ENCODE measurements at regions not wholly inside any gene's neighbourhood (a gene's known extent, or its start where the extent isn't known, plus 50 kb on each side); places are given as distances from the start of the nearest gene placed in this dataset.

DNA sequence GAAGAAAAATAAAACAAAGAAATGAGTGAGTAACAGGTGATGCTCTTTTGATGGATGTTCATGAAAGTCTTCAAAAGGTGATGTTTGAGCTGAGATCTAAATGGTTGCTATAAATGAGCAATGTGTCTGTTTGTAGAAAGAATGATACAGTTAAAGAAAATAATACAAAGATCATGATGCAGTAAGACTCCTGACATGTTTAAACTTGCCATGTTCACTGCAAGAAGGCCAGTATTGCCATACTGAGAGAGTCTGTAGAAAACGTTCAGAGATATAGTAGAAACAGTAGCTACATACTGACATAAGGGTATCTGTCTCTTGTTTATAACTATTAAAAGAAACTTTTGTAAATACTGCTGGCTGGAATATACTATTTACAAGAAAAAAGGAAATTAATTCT lies 1609.2 kb upstream of the ACO1 start:
- TF ChIP-seq TCF7L2 (IDR thresholded peaks at IDR 0.05; ENCODE audit: borderline replicate concordance, extremely low read depth, insufficient read depth, insufficient read length): no peak
- no peak for TF ChIP-seq POLR2AphosphoS5 (IDR thresholded peaks at IDR 0.05; ENCODE audit: low read depth, low read length)
- TF ChIP-seq, protein P1, sequence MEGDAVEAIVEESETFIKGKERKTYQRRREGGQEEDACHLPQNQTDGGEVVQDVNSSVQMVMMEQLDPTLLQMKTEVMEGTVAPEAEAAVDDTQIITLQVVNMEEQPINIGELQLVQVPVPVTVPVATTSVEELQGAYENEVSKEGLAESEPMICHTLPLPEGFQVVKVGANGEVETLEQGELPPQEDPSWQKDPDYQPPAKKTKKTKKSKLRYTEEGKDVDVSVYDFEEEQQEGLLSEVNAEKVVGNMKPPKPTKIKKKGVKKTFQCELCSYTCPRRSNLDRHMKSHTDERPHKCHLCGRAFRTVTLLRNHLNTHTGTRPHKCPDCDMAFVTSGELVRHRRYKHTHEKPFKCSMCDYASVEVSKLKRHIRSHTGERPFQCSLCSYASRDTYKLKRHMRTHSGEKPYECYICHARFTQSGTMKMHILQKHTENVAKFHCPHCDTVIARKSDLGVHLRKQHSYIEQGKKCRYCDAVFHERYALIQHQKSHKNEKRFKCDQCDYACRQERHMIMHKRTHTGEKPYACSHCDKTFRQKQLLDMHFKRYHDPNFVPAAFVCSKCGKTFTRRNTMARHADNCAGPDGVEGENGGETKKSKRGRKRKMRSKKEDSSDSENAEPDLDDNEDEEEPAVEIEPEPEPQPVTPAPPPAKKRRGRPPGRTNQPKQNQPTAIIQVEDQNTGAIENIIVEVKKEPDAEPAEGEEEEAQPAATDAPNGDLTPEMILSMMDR (IDR thresholded peaks at IDR 0.05 in 2 of 3, conservative IDR thresholded peaks at IDR 0.05 in 1 of 3; ENCODE audit: borderline replicate concordance in 1 of 3, insufficient read depth in 1 of 3, low read depth in 2 of 3, low read length in 2 of 3): no peak
- TF ChIP-seq POLR2A (IDR thresholded peaks at IDR 0.05; ENCODE audit: borderline replicate concordance, extremely low read depth, insufficient read depth, insufficient read length): no peak
- no peak for TF ChIP-seq CEBPB (IDR thresholded peaks at IDR 0.05; ENCODE audit: low read depth)
